GM18858 (cell line): ENCODE measurements at regions not wholly inside any gene's neighbourhood (a gene's known extent, or its start where the extent isn't known, plus 50 kb on each side); places are given as distances from the start of the nearest gene placed in this dataset.

Experiments
- ATAC-seq: cut with Tn5 transposase; IDR thresholded peaks from one replicate; pipeline ENCODE4 v1.9.1; 2021; ENCODE audit not compliant: unreplicated experiment

DNA sequence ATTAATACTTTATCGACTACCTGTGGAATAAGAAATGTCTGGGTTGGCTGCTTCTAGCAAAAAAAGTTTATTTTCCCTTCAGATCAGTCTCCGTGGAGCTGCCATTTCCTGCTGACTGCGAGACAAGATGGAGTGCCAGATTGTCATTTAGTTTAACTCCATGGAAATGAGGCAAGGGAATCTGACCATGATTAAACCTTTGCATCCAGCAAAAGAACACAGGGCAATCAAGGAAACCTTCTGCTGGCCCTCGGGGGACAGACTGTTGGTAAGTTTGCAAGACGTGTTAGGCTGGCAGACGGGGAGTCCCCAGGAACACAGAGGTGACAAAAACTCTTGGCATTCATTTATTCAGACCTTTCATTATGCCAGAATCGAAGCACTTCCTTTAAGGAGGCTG, 52.2 kb upstream of the SPACA1 start:
- ATAC-seq, result no peak

DNA sequence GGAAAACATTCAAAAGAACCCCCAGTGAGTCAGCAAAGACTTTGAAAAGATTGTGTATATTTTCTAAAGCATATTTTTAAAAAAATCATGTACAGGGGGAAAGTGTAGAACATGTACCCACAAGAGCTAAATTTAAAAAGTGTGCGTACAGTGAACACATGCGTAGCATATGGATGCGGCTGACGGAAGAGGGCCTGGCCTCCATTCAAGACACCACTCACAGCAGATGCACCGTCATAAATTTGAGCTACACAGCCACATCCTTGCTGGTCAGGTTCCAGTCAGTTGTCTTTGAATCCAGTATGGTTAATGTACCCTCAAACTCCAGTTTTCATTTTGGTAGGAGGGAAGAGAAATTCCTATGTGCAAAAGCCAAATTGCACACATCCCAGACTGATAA, 54.3 kb upstream of the SPACA1 start:
- no peak for ATAC-seq

DNA sequence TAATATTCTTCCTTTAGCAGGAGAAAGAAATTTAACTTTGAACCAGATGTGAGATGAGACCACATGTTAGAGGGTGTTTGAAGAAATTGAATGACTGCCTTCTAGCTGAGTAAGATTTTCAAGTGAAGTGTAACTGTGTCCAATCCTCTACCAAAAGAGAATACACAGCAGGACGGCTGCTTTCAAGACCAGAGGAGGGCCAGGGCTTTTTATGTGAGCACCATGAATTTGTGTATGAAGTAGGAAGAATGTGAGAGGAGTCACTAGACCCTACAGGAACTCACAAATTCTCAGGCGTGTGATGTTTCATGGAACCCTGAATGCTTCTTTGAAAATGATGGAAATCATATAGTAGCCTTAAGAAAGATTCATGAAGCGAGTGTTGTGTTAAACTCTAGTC, 56.8 kb upstream of the SPACA1 start:
- ATAC-seq, result no peak

DNA sequence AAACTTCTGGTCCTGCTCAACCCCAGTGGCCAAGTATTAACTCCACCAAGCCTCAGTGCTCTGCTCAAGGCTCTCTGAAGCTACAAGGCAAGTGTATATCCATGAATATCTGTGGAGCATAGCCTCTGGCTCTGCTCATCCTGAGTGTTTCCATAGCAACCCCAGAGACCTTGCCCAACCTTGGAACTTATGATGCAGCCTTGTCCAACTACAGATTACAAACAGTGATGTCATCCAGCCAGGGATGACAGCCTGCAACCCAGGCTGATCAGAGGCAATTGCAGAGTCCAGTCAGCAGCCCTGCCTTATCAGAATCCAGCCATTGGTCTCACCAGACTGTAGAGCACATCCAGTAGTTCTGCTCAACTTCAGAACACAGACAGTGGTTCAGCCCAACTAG, 65.5 kb upstream of the SPACA1 start:
- ATAC-seq, result no peak

DNA sequence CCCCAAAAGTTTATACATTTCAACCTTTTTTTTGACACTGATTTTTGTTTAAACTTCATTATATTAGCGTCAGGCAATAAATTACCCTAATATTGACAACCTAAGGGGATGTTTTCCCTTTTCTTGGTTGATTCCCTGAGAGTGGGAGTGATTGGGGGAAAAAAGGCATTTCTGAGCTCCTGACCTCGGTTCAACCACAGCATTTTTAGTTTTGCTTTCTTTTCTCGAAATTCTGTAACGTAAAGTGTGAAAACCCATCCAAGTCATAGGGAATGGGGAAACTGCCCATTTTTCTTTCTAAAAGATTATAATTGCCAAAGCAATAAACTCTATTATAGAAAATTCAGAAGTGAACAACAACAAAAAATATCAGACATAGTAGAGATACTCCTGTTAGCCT, 67.9 kb upstream of the SPACA1 start:
- ATAC-seq, result no peak

DNA sequence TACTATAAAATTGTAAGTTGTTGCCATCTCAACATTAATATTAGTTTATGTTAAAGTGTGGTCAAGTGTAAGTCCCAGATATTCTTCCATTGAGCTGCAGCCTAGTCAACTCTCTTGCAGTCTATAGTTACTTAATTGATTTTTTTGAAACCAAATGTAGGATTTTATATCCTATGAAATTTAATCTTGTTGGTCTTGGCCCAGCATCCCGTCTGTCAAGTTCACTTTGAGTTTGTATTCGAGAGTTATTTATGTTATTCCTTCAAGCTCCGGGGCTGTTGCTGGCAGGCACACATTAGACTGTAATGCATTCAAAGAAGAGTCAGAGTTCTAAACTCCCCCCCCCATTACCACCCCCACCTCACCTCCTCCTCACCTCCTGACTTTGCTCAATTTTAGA, 71.0 kb upstream of the SPACA1 start:
- ATAC-seq, result no peak

DNA sequence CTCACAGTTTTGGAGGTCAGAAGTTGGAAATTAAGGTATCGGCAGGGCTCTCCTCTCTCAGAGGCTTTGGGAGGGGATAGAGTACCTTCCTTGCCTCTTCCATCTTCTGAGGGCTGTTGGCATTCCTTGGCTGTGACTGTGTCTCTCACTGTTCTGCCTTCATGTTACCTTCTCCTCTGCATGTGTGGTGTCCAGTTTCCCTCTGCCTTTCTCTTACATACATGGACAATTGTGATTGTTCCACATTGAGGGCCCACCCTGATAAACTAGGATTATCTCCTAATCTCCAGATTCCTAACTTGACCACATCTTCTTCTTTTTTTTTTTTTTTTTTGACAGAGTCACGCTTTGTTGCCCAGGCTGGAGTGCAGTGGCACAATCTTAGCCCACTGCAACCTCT, 72.1 kb upstream of the SPACA1 start:
- no peak for ATAC-seq

DNA sequence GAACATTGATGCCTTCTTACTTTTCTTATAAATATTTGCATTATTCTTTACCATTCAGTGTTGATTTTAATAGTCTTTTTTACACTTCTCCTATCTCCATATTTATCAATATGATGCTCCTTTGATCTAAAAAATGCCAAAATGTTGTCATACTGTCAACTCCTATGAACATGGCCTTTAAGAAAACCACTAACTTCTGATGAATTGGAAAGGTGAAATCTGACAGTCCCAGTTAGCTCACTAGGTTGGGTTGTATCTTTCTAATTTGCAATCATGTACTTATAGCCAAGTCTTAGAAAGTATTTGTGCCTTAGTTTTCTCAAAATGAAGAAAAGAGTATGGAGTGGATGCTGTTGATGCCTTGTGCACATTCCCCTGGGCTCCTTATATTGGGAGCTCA, 75.4 kb upstream of the SPACA1 start:
- no peak for ATAC-seq

DNA sequence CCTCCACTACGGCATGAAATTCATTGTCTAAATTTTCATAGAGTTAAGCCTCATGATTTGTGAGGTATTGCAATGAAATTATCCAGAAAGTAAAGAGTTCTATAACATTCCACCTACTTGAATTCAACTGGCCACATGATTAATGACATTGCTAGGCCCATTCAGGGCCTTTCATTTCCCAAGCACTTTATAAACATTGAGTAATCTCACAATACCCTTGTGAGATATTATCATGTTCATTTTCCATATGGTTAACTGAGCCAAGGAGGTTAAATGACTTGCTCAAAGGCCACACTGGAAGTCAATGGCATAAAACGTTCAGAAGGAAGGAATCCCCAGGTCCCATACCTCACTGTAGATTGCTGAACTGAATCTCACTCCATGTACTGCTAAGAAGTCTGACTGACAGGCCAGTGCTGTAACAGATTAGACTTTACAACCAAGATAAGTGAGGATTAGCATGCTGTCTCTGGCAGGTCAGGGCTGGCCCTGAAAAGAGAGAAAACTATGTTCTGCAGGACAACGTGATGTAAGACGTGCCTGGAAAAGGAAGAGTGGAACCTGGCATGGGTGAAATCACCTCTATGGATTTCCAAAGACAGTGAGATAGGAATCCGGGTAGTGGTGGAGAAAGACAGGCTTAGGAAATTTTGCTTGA, 75.9 kb upstream of the SPACA1 start:
- no peak for ATAC-seq

DNA sequence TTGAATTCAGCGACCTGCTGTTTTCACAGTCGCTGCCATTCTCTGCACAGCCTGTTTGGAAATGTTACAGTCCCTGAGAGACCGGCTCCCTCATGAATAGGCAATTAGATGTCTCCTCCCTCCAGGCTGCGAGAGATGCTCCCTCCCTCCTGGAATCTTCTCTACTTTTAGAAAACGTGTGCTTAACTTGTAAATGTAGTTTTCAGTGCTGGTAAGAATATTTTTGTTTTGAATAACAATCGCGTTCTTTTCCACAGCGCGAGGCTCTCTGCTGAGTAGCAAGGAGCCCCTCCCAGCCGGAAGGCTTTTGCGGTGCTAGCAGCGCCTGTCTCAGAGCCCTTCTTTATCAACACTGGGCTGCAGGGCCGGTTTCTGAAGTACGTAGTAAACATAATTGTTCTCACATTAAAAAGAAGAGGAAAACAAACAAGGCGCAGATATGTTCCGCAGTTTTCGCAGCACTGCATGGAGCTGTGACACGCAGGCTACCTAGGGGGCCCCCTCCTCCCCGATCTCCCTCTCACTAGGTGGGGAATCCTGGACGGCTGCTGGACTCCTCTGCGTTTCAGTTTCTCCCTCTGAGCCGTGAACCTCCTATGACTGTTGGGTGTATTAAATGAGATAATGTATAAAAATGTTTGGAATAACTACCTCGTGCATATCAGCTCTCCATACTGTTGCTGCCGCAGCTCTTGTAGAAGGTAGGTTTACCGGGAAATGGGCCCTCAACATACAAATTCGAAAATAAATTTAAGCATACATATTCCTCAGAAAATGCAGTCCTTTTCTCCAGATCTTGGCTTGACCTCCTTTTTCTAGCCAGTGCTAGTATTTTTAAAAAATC, 79.0 kb upstream of the SPACA1 start:
- ATAC-seq, result peak; percentile 61

DNA sequence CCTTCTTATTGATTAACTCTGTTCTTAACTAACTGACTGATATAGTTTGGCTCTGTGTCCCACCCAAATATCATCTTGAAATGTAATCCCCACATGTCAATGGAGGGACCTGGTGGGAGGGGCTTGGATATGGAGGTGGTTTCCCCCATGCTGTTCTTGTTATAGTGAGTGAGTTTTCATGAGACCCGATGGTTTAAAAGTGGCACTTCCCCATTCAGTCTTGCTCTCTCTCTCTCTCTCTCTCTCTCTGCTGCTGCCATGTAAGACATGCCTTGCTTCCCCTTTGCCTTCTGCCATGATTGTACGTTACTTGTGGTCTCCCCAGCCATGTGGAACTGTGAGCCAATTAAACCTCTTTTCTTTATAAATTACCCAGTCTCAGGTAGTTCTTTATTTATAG, 81.8 kb upstream of the SPACA1 start:
- ATAC-seq, result no peak

DNA sequence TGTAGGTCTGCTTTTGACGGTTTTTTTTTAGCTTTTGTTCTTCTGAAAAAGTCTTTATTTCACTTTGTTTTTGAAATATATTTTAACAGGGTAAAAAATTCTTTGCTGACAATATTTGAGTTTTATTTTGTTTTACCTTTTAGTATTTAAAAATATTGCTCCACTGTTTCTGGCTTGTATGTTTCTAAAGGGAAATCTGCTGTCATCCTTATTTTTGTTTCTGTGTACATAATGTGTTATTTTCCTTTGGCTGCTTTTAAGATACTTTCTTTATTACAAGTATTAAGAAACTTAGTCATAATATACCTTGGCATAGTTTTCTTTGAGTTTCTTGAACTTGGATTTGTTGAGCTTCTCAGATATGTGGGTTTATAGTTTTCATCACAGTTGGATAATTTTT, 88.6 kb upstream of the SPACA1 start:
- ATAC-seq, result no peak

DNA sequence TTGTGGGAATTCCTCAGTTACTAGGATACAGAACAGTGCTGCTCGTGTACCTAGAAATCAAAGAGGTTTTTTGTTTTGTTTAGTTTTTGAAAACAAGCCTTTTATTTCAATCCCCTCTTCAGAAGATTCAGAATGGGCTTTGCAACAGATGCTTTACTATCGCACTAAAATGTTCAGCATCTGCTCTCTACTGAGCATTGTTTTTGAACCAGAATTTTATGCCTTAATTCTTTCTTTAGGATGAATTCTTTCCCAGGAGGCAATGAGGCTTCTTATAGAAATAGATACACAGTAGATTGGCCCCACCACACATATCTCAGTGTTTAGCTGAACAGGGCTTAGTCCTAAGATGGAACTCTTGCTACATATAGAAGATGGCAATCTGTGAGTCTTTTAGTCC, 95.9 kb upstream of the SPACA1 start:
- no peak for ATAC-seq

DNA sequence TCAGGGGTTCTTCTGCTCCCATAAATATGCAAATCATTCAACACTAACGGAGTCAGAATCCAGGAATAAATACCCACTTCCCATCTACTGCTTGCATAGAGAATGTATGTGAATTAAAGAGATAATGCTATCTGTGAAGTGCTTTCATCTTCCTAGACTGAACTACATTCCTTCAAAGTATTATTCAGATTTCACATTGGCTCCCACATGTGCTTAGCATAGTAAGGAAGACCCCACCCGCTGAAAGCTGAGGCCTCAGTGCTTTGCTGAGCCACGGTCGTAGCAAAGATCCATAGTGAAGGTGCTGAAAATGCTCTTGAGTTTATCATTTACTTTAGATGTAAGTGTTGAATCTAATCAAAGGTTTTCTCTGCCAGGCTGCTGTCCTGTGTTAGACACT, 97.0 kb upstream of the SPACA1 start:
- ATAC-seq, result no peak

DNA sequence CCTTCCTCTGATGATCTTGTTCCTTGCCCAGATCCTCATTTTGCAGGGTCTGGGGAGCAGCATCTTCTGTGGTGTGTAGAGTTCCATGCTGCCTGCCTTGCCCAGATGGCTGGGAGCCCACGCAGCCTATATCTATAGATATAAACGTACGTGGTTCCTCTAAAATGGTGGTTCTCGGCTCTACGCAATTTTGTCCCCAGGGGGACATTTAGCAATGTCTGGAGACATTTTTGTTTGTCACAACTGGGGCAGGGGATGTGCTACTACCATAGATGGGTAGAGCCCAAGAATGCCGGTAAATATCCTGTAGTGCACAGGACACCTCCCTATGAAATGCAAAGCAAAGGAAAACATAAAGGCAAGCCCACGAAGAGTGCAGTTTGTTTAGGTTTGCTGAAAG, 98.4 kb upstream of the SPACA1 start:
- no peak for ATAC-seq

DNA sequence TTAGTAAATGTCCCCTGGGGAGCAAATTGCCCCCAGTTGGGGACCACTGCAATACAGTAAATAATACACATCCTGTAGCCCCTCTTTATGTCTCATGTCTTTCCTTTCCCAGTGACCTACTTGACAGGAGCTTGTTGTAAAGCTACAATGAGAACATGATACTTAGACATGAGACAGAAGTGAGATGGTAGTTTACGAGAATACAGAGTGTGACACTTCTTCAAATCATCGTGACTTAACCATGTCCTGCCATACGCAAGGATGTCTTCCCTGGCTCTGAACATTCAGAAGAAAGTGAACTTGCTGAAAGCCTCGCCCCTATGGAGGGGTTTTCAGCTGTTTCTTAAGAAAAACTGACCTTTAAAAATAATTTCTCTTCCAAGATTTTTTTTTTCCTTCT, 101.0 kb upstream of the SPACA1 start:
- ATAC-seq, result no peak

DNA sequence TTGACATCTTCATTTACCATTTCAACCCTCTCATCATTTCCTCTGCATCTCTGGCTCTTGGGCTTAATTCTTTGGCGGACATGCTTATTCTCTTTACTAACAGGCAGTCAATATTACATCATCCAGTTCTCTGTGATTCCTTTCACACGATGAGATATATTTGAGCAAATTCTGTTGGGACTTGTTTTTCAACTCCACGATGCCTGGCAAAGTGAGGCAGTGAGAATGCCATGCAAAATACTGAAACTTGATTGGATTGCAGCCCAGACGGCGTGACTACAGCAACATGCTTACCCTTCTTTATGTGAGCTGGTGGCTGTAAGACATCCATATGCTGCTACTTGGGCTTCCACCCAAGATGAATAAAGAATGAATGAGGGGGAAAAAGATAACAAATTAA, 101.7 kb upstream of the SPACA1 start:
- ATAC-seq, result no peak

DNA sequence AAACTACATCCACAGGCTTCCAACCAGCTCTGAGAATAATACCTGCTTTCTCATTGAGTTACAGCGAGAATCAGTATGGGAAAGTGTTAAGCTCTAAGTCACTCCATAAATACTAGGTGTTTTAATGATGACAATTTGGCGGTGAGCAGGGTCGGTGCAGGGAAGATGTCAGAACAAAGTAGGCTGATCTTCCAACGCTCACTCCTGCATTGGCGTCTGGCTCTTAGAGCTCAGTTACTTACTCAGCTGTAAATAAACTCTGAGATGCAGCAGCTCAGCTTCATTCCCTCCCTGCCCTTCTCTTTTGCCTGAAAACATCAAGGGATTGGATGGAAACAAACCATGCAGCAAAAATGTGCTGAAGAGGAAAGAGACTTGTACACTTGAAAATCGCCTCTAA, 102.5 kb upstream of the SPACA1 start:
- ATAC-seq, result no peak

DNA sequence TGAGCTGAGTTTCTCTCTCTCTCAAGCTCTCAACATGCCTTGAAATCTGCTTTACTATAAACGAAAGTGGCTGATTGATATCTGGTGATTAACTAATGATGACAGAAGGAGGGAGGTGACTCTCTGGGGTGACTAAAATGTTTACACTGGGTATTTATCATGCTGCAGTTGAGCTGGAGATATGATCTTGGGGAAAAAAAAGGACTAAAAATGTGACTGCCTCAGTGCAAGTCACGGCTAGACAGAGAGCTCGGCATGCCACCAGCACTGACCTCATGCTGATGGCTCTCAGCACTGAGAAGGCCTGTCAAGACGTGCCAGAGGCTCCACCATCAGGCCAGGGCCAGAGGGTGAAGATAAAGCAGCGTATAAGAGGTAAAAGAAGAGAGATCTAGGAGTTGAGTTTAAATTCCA, 103.1 kb upstream of the SPACA1 start:
- ATAC-seq, result no peak

DNA sequence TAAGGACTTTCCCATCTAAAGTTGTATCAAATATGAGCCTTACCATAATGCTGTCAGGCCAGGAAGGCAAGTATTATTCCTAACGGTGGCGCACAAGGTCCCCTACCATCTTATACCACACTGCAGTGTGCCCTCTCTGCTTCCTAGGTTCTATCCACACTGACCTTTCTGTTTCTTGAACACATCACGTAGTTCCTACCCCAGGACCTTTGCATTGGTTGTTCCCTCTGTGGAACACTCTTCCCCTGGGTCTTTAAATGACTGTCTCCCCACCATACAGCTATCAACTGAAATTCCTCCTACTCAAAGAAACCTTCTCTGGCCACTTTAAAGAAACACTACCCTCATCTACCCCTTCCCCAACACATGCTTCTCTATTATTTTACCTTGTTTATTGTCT, 104.5 kb upstream of the SPACA1 start:
- no peak for ATAC-seq

DNA sequence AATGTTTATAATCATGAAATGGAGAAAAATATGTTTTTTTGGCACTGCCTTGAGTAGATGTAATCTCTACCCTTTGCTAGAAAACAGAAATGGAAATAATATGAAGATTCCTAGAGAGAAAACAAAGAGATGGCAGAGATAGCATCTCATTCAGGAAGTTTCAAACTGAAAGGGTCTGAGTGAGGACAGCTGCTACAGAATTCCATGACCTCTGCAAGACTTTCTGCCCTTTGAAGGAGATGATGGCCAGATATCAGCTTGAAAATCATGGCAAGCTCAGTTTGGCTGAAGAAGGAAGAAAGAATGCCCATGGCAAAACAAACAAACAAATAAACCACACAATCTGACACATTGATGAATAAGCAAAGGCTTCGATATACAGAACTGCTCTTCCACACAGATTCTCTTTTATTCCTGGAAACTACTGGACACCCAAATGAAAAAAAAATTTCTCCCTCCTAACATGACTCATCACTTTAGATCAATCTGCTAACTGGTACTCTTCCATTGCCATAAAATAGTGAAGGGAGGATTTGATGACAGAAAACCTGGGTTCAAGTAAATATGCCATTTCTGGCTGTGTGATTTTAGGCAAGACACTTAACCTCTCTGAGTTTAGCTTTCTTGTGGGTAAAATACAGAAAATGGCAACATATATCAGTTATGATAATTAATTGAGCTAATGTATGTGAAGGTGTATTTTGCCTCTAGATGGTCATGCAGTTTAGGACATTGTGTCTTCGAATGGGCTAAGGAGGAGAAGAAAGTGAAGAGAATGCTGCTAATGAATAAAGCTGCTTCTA, 105.9 kb upstream of the SPACA1 start:
- no peak for ATAC-seq

DNA sequence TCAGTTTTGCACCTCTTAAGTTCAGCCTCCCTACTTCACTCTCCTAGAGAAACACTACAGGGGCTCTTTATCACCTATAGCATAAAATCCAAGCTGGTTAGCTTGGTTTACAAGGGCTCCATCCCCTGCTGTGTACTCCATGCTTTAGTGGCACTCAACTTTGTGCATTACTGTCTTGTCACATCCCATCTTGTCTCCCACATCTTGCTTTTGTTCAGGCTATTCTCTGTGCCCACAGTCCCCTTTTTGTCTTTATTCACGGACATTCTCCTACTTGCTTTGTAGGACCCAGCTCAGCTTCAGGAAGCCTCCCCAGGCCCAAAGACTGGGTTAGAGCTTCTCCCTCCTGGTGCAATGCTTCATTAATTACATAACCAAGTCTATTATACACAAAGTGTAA, 107.9 kb upstream of the SPACA1 start:
- ATAC-seq, result no peak
